ENCODE measurements at regions not wholly inside any gene's neighbourhood (a gene's known extent, or its start where the extent isn't known, plus 50 kb on each side); places are given as distances from the start of the nearest gene placed in this dataset.

DNA sequence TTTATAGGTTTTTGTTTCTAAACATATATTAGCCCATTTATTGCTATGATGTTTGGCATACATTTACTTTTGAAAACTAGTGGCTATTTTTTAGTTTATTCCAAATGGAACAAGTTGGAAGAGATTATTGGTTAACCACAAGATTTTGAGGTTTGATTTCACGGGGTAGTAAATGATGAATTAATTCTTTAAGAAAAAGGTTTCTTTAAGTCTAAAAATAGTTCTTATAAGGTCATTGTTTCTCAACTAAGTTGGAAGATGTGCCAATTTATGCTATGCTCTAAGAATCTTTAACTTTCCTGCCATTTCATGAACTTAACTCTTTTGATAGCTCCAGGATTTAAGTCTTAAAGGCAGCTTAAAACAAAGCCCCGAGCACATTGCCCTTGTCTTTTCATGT is 183.8 kb downstream of the LMO4 start:
- Histone ChIP-seq H3K9me3 (no peaks in the 10 kb centered on the region), H3K36me3 (ENCODE audit: insufficient read depth in 1 of 2, low read depth in 1 of 2) (no peaks in the 10 kb centered on the region), H3K27me3 (ENCODE audit: insufficient read depth in 3 of 3, low read length in 2 of 3) (no peaks in the 10 kb centered on the region), H3K4me3 (no peak overlapping the region), H3K4me1 (no peaks in the 10 kb centered on the region), H3K27ac (no peak overlapping the region)
- ATAC-seq (no peak), DNase-seq (no peak)
- intact Hi-C loops (cut with DNase I), result no loop called here
- TF ChIP-seq, protein P1, sequence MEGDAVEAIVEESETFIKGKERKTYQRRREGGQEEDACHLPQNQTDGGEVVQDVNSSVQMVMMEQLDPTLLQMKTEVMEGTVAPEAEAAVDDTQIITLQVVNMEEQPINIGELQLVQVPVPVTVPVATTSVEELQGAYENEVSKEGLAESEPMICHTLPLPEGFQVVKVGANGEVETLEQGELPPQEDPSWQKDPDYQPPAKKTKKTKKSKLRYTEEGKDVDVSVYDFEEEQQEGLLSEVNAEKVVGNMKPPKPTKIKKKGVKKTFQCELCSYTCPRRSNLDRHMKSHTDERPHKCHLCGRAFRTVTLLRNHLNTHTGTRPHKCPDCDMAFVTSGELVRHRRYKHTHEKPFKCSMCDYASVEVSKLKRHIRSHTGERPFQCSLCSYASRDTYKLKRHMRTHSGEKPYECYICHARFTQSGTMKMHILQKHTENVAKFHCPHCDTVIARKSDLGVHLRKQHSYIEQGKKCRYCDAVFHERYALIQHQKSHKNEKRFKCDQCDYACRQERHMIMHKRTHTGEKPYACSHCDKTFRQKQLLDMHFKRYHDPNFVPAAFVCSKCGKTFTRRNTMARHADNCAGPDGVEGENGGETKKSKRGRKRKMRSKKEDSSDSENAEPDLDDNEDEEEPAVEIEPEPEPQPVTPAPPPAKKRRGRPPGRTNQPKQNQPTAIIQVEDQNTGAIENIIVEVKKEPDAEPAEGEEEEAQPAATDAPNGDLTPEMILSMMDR (IDR thresholded peaks at IDR 0.05), result no peak
- WGBS, 3 donors, result 88 to 92% (median 89%) methylated on average over 2 of the region's 2 CpGs

DNA sequence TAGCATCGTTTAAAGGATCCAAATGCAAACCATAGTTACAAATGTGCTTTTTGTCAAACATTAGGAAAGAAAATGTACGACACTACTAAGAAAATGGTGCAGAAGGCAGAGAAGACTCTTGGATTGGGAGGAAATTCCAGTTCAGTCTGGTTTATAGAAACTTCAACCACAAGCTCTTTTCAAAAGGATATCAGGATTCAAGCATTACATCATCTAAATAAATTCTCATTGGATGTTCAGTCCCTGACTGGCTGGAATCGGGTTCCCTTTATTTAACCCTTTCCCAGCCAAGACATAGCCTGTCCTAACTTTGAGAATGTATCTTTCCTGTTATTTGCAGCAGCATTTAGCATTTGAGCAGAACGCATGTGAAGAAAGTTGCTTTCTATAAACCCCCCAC is 184.6 kb downstream of the LMO4 start:
- Histone ChIP-seq H3K36me3 (ENCODE audit: insufficient read depth in 1 of 2, low read depth in 1 of 2) (no peaks in the 10 kb centered on the region), H3K9me3 (no peaks in the 10 kb centered on the region), H3K27ac (no peak overlapping the region), H3K4me1 (no peaks in the 10 kb centered on the region), H3K4me3 (no peak overlapping the region), H3K27me3 (ENCODE audit: insufficient read depth in 3 of 3, low read length in 2 of 3) (no peaks in the 10 kb centered on the region)
- no peak for ATAC-seq
- no peak for DNase-seq
- WGBS, 3 donors, result 42 to 53% (median 44%) methylated on average over 4 of the region's 4 CpGs
- intact Hi-C loops (cut with DNase I), result no loop called here
- TF ChIP-seq, protein P1 (IDR thresholded peaks at IDR 0.05), result no peak

- no peak for DNase-seq
- no peaks in the 10 kb centered on the region for H3K27me3 ChIP-seq (ENCODE audit: insufficient read depth in 3 of 3, low read length in 2 of 3)
- no peak for ATAC-seq
- H3K36me3 ChIP-seq (ENCODE audit: insufficient read depth in 1 of 2, low read depth in 1 of 2), result no peaks in the 10 kb centered on the region
- TF ChIP-seq, protein P1 (IDR thresholded peaks at IDR 0.05), result no peak
- H3K4me1 ChIP-seq, result no peaks in the 10 kb centered on the region
- intact Hi-C loops (cut with DNase I), result no loop called here
- 49 to 76% (median 62%) methylated on average over 4 of the region's 4 CpGs for WGBS, 3 donors
- H3K9me3 ChIP-seq, result no peaks in the 10 kb centered on the region
- H3K27ac ChIP-seq, result no peak overlapping the region
- no peak overlapping the region for H3K4me3 ChIP-seq
Measured at GRCh38 chr1:87513966-87514660, 185.4 kb downstream of the LMO4 start.

GRCh38 chr1:87515781-87516180 is 187.1 kb downstream of the LMO4 start:
- TF ChIP-seq, protein P1 (IDR thresholded peaks at IDR 0.05), result no peak
- no peak overlapping the region for H3K4me3 ChIP-seq
- H3K36me3 ChIP-seq (ENCODE audit: insufficient read depth in 1 of 2, low read depth in 1 of 2), result no peaks in the 10 kb centered on the region
- no peaks in the 10 kb centered on the region for H3K9me3 ChIP-seq
- H3K27ac ChIP-seq, result no peak overlapping the region
- no peaks in the 10 kb centered on the region for H3K4me1 ChIP-seq
- no peak for ATAC-seq
- WGBS, 3 donors, result 72 to 86% (median 76%) methylated on average over 1 of the region's 1 CpG
- DNase-seq, result no peak
- no peaks in the 10 kb centered on the region for H3K27me3 ChIP-seq (ENCODE audit: insufficient read depth in 3 of 3, low read length in 2 of 3)
- intact Hi-C loops (cut with DNase I), result no loop called here

- Histone ChIP-seq H3K4me3 (no peak overlapping the region), H3K27me3 (ENCODE audit: insufficient read depth in 3 of 3, low read length in 2 of 3) (no peaks in the 10 kb centered on the region), H3K9me3 (no peaks in the 10 kb centered on the region), H3K4me1 (no peaks in the 10 kb centered on the region), H3K36me3 (ENCODE audit: insufficient read depth in 1 of 2, low read depth in 1 of 2) (no peaks in the 10 kb centered on the region), H3K27ac (no peak overlapping the region)
- no peak for ATAC-seq
- no peak for DNase-seq
- intact Hi-C loops (cut with DNase I), result no loop called here
- WGBS, 3 donors, result 76 to 83% (median 78%) methylated on average over 2 of the region's 2 CpGs
- TF ChIP-seq, protein P1 (IDR thresholded peaks at IDR 0.05), result no peak
Measured at GRCh38 chr1:87518794-87519193, 190.1 kb downstream of the LMO4 start.
